Thyroid gland (tissue), 4 donors: ENCODE measurements at regions not wholly inside any gene's neighbourhood (a gene's known extent, or its start where the extent isn't known, plus 50 kb on each side); places are given as distances from the start of the nearest gene placed in this dataset.

ENCODE experiments used
- DNase-seq, 2 donors: peaks; one replicate each; pipeline ENCODE4 v3.0.0-alpha.2; 2019
- H3K27ac ChIP-seq, 3 donors: fragments of 200-600 bp; sonication (generic); 1 replicate in 2 of 3; 2 replicates in 1 of 3; pipeline ENCODE4 v1.5.1; 2016 to 2019; ENCODE audit warnings: mild to moderate bottlenecking in 1 of 3, moderate library complexity in 1 of 3
- H3K27me3 ChIP-seq: fragments of 200-600 bp; sonication (generic); one replicate; pipeline ENCODE4 v1.5.1; 2019
- H3K36me3 ChIP-seq, 2 donors: fragments of 200-600 bp; sonication (generic); one replicate each; pipeline ENCODE4 v1.5.1; 2016 to 2019
- H3K4me1 ChIP-seq, 2 donors: fragments of 200-600 bp; sonication (generic); one replicate each; pipeline ENCODE4 v1.5.1; 2017 to 2019
- H3K4me3 ChIP-seq, 3 donors: fragments of 200-600 bp; sonication (generic); replicated peaks in 1 of 3; 1 replicate in 2 of 3; 2 replicates in 1 of 3; pipeline ENCODE4 v1.5.1; 2016; ENCODE audit warnings: mild to moderate bottlenecking in 1 of 3
- H3K9me3 ChIP-seq: fragments of 200-600 bp; sonication (generic); one replicate; pipeline ENCODE4 v1.5.1; 2017
- CTCF ChIP-seq, 6 experiments: fragments of 200-600 bp in 3 of 6; fragments of 450-650 bp in 3 of 6; sonication (generic) in 3 of 6; IDR thresholded peaks; one replicate each; pipeline ENCODE4 v1.5.1; 2016 to 2019; ENCODE audit warnings: antibody characterized with exemption in 6 of 6, mild to moderate bottlenecking in 2 of 6, inconsistent platforms in 1 of 6, moderate library complexity in 1 of 6
- POLR2A ChIP-seq, 2 donors: fragments of 450-650 bp; IDR thresholded peaks; one replicate each; pipeline ENCODE4 v1.6.1; 2017; ENCODE audit warnings: antibody characterized with exemption in 2 of 2, mild to moderate bottlenecking in 2 of 2, moderate library complexity in 1 of 2
- WGBS, 2 donors: methylation state at CpG; one replicate each; pipeline ENCODE4 v1.1.5; 2017; 5-methylcytosine and 5-hydroxymethylcytosine counted together
- intact Hi-C: fragments of 100-400 bp; cut with DNase I; formaldehyde crosslinking; loops from one replicate; pipeline ENCODE4 v1.15.1; 2023

DNA sequence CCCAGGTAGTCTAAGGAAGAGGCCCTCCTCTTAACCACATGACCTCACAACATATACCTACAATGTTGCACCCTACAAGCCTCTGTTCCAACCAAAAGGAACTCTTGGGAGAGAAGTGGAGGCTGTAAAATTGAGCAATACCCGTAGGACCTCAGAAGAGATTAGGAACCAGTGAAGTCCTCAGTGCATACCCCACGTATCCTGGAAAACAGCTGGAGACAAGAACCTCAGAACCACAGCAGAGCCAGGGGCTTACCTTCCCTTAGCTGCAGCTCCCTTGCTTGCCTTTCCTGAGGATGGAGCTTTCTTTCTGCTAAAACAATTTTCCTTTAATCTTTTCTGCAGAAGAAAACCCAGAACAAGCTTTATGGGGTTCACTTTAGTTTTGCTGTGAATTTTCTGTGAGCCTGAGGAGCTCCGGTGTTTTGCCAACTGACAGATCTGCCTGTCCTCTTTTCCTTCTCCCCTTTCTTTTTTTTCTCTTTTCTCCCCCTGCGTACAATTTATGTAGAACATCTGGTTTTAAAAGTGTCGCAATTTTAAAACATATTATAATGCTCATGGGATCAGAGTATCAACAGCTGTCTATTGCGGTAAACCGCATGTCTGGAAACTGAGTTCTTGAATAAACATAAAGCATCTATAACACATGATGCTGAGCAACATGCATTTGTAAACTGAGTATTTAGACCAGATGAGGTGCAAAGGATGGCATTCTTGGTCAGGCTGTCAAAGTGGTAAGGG is 226.4 kb upstream of the MAF start:
- H3K4me1 ChIP-seq: no peaks in the 10 kb centered on the region
- H3K27ac ChIP-seq: no peak overlapping the region
- DNase-seq: no peak
- H3K9me3 ChIP-seq: no peaks in the 10 kb centered on the region
- no peak for TF ChIP-seq CTCF (IDR thresholded peaks at IDR 0.05)
- no peak for TF ChIP-seq POLR2A (IDR thresholded peaks at IDR 0.05)
- 88 to 91% methylated on average over 7 of the region's 7 CpGs for WGBS, 2 donors
- intact Hi-C loops: no loop called here
- no peaks in the 10 kb centered on the region for H3K36me3 ChIP-seq
- no peak overlapping the region for H3K4me3 ChIP-seq
- H3K27me3 ChIP-seq: no peaks in the 10 kb centered on the region

GRCh38 chr16:79825002-79825401 is 224.5 kb upstream of the MAF start:
- H3K27me3 ChIP-seq: no peaks in the 10 kb centered on the region
- 90 to 95% methylated on average over 1 of the region's 1 CpG for WGBS, 2 donors
- no peaks in the 10 kb centered on the region for H3K36me3 ChIP-seq
- no peaks in the 10 kb centered on the region for H3K4me1 ChIP-seq
- TF ChIP-seq POLR2A (IDR thresholded peaks at IDR 0.05): no peak
- TF ChIP-seq CTCF (IDR thresholded peaks at IDR 0.05): no peak
- H3K9me3 ChIP-seq: no peaks in the 10 kb centered on the region
- DNase-seq: no peak
- no peak overlapping the region for H3K4me3 ChIP-seq
- intact Hi-C loops: no loop called here
- no peak overlapping the region for H3K27ac ChIP-seq

GRCh38 chr16:79823639-79824038 is 223.1 kb upstream of the MAF start:
- Histone ChIP-seq H3K4me3 (no peak overlapping the region), H3K4me1 (no peaks in the 10 kb centered on the region), H3K27ac (no peak overlapping the region), H3K9me3 (no peaks in the 10 kb centered on the region), H3K36me3 (no peaks in the 10 kb centered on the region), H3K27me3 (no peaks in the 10 kb centered on the region)
- intact Hi-C loops: no loop called here
- no peak for DNase-seq
- WGBS, 2 donors: 84 to 87% methylated on average over 2 of the region's 2 CpGs
- no peak for TF ChIP-seq POLR2A (IDR thresholded peaks at IDR 0.05)
- no peak for TF ChIP-seq CTCF (IDR thresholded peaks at IDR 0.05)

GRCh38 chr16:79821911-79822310 is 221.4 kb upstream of the MAF start:
- Histone ChIP-seq H3K4me1 (no peaks in the 10 kb centered on the region), H3K4me3 (no peak overlapping the region), H3K27ac (no peak overlapping the region), H3K27me3 (no peaks in the 10 kb centered on the region), H3K36me3 (no peaks in the 10 kb centered on the region), H3K9me3 (no peaks in the 10 kb centered on the region)
- 97 to 98% methylated on average over 3 of the region's 3 CpGs for WGBS, 2 donors
- no peak for DNase-seq
- no peak for TF ChIP-seq CTCF (IDR thresholded peaks at IDR 0.05)
- TF ChIP-seq POLR2A (IDR thresholded peaks at IDR 0.05): no peak
- intact Hi-C loops: no loop called here

- WGBS, 2 donors: 81 to 87% methylated on average over 4 of the region's 4 CpGs
- Histone ChIP-seq H3K27ac (no peak overlapping the region), H3K27me3 (no peaks in the 10 kb centered on the region), H3K4me3 (no peak overlapping the region), H3K9me3 (no peaks in the 10 kb centered on the region), H3K4me1 (no peaks in the 10 kb centered on the region), H3K36me3 (no peaks in the 10 kb centered on the region)
- intact Hi-C loops: no loop called here
- no peak for DNase-seq
- no peak for TF ChIP-seq CTCF (IDR thresholded peaks at IDR 0.05)
- TF ChIP-seq POLR2A (IDR thresholded peaks at IDR 0.05): no peak
Measured at GRCh38 chr16:79816081-79816497, 215.6 kb upstream of the MAF start.
